ENCODE measurements at regions not wholly inside any gene's neighbourhood (a gene's known extent, or its start where the extent isn't known, plus 50 kb on each side); places are given as distances from the start of the nearest gene placed in this dataset.

GRCh38 chr12:102344691-102345090 lies 135.7 kb downstream of the IGF1 start:
- no peak overlapping the region for H3K27ac ChIP-seq
- no peak for DNase-seq

GRCh38 chr12:102343361-102344121 lies 136.8 kb downstream of the IGF1 start:
- intact Hi-C loops (cut with DNase I; ENCODE audit: low total_unique reads), result no loop called here
- Histone ChIP-seq H3K27me3 (no peaks in the 10 kb centered on the region), H3K9me3 (no peaks in the 10 kb centered on the region)

More at GRCh38 chr12:102344691-102345090, 135.7 kb downstream of the IGF1 start:
- no peaks in the 10 kb centered on the region for H3K36me3 ChIP-seq
- TF ChIP-seq CTCF (IDR thresholded peaks at IDR 0.05), result no peak
- no peak for TF ChIP-seq POLR2A (IDR thresholded peaks at IDR 0.05)
- intact Hi-C loops (cut with DNase I; ENCODE audit: low total_unique reads), result no loop called here
- no peaks in the 10 kb centered on the region for H3K4me1 ChIP-seq
- no peak overlapping the region for H3K4me3 ChIP-seq
- no peaks in the 10 kb centered on the region for H3K27me3 ChIP-seq
- H3K9me3 ChIP-seq, result no peaks in the 10 kb centered on the region

GRCh38 chr12:102342281-102343006 lies 137.9 kb downstream of the IGF1 start:
- Histone ChIP-seq H3K9me3 (no peaks in the 10 kb centered on the region), H3K4me1 (no peaks in the 10 kb centered on the region), H3K4me3 (no peak overlapping the region), H3K27ac (no peak overlapping the region), H3K36me3 (no peaks in the 10 kb centered on the region), H3K27me3 (no peaks in the 10 kb centered on the region)
- no peak for TF ChIP-seq CTCF (IDR thresholded peaks at IDR 0.05)
- TF ChIP-seq POLR2A (IDR thresholded peaks at IDR 0.05), result no peak
- intact Hi-C loops (cut with DNase I; ENCODE audit: low total_unique reads), result no loop called here
- no peak for DNase-seq

More at GRCh38 chr12:102343361-102344121, 136.8 kb downstream of the IGF1 start:
- no peak overlapping the region for H3K27ac ChIP-seq
- no peaks in the 10 kb centered on the region for H3K36me3 ChIP-seq
- no peak for DNase-seq
- no peak overlapping the region for H3K4me3 ChIP-seq
- no peak for TF ChIP-seq CTCF (IDR thresholded peaks at IDR 0.05)
- no peak for TF ChIP-seq POLR2A (IDR thresholded peaks at IDR 0.05)
- H3K4me1 ChIP-seq, result no peaks in the 10 kb centered on the region

- Histone ChIP-seq H3K4me3 (no peak overlapping the region), H3K9me3 (no peaks in the 10 kb centered on the region), H3K4me1 (no peaks in the 10 kb centered on the region), H3K27ac (no peak overlapping the region), H3K27me3 (no peaks in the 10 kb centered on the region), H3K36me3 (no peaks in the 10 kb centered on the region)
- intact Hi-C loops (cut with DNase I; ENCODE audit: low total_unique reads), result no loop called here
- no peak for DNase-seq
- TF ChIP-seq POLR2A (IDR thresholded peaks at IDR 0.05), result no peak
- TF ChIP-seq CTCF (IDR thresholded peaks at IDR 0.05), result no peak
These were observed 137.1 kb upstream of the PMCH start for GRCh38 chr12:102334765-102335164.

GRCh38 chr12:102331419-102331818 lies 133.8 kb upstream of the PMCH start:
- Histone ChIP-seq H3K27me3 (no peaks in the 10 kb centered on the region), H3K4me1 (no peaks in the 10 kb centered on the region), H3K4me3 (no peak overlapping the region), H3K27ac (no peak overlapping the region), H3K36me3 (no peaks in the 10 kb centered on the region), H3K9me3 (no peaks in the 10 kb centered on the region)
- no peak for DNase-seq
- intact Hi-C loops (cut with DNase I; ENCODE audit: low total_unique reads), result no loop called here
- TF ChIP-seq CTCF (IDR thresholded peaks at IDR 0.05), result no peak
- no peak for TF ChIP-seq POLR2A (IDR thresholded peaks at IDR 0.05)

All from uterus (tissue), 3 donors.